ENCODE measurements at regions not wholly inside any gene's neighbourhood (a gene's known extent, or its start where the extent isn't known, plus 50 kb on each side); places are given as distances from the start of the nearest gene placed in this dataset.

DNA sequence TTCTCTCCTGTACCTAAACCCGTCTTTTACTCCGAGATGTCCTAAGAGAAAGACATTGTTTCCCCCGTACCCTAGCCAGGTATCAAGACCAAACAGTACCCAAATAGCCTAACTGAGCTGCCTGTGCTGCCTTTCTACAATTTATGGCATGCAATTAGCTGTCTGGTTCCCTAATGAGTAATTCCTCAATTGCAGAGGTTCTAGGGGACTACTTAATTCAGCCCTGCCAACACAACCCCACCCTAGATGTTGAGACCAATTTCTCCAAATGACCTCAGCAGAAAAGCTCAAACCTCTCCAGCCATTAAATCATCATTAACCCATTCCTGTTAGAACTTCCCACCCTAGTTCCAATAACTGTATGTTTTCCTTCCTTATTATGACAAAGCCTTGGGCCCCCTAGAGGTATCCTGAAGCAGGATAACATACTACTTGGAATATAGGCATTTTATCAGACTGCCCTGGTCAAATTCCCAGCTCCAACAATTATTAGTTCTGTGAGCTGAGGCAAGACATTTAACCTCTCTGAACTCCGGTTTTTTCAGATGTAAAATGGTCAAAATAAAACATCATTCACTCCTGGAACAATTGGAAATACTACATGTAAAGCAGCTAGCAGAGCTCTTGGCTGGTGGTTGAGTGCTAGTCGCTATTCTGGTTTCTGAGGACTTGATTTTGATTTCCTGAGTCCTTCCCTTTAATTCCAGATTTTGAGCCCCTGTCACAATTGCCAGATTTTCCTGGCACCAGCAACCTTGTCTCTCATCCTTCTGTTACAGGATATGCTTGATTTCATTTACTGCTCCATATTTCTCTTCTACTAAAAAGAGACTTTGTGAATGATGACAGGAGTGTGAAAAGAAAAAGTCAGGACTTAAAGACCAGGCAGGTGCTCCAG lies 244.6 kb upstream of the TENM3 start:
- Mint-ChIP-seq H3K9me3 (peaks cover 0 to 13% (median 3%) of the 10 kb centered on the region in 7 donors), H3K27me3 (no peaks in the 10 kb centered on the region), H3K36me3 (no peaks in the 10 kb centered on the region), H3K4me3 (no peak overlapping the region), H3K27ac (no peak overlapping the region), H3K4me1 (no peaks in the 10 kb centered on the region)
- no peaks in the 10 kb centered on the region for H3K4me1 ChIP-seq (ENCODE audit: control insufficient read depth, insufficient read depth, low read length, poor library complexity, severe bottlenecking)
- H3K27ac ChIP-seq (ENCODE audit: insufficient read depth, low read length, poor library complexity, severe bottlenecking), result no peak overlapping the region
- DNase-seq, result no peak
- H3K36me3 ChIP-seq (ENCODE audit: control insufficient read depth, insufficient read depth, low read length), result no peaks in the 10 kb centered on the region
- no peak overlapping the region for H3K4me3 ChIP-seq (ENCODE audit: low read depth, low read length)
- ATAC-seq (ENCODE audit: low read depth in 2 of 2), result no peak
- peaks cover 0 to 2% of the 10 kb centered on the region in 2 experiments for H3K9me3 ChIP-seq (ENCODE audit: control insufficient read depth in 2 of 2, low read length in 2 of 2)
- H3K27me3 ChIP-seq (ENCODE audit: control insufficient read depth, insufficient read depth, low read length), result no peaks in the 10 kb centered on the region

- H3K36me3 Mint-ChIP-seq, result no peaks in the 10 kb centered on the region
- Histone ChIP-seq H3K4me3 (ENCODE audit: low read depth, low read length) (no peak overlapping the region), H3K4me1 (ENCODE audit: control insufficient read depth, insufficient read depth, low read length, poor library complexity, severe bottlenecking) (no peaks in the 10 kb centered on the region), H3K27ac (ENCODE audit: insufficient read depth, low read length, poor library complexity, severe bottlenecking) (no peak overlapping the region), H3K27me3 (ENCODE audit: control insufficient read depth, insufficient read depth, low read length) (no peaks in the 10 kb centered on the region), H3K9me3 (ENCODE audit: control insufficient read depth in 2 of 2, low read length in 2 of 2) (peaks cover 0 to 2% of the 10 kb centered on the region in 2 experiments), H3K36me3 (ENCODE audit: control insufficient read depth, insufficient read depth, low read length) (no peaks in the 10 kb centered on the region)
- H3K4me1 Mint-ChIP-seq, result no peaks in the 10 kb centered on the region
- no peak for ATAC-seq (ENCODE audit: low read depth in 2 of 2)
- H3K4me3 Mint-ChIP-seq, result no peak overlapping the region
- H3K27ac Mint-ChIP-seq, result no peak overlapping the region
- DNase-seq, result no peak
- H3K9me3 Mint-ChIP-seq, result peaks cover 0 to 13% (median 3%) of the 10 kb centered on the region in 7 donors
- no peaks in the 10 kb centered on the region for H3K27me3 Mint-ChIP-seq
Measured at GRCh38 chr4:182000077-182000476, 243.1 kb upstream of the TENM3 start.

- H3K27ac ChIP-seq (ENCODE audit: insufficient read depth, low read length, poor library complexity, severe bottlenecking), result no peak overlapping the region
- H3K27ac Mint-ChIP-seq, result no peak overlapping the region
- H3K9me3 Mint-ChIP-seq, result peaks cover 2 to 14% (median 9%) of the 10 kb centered on the region in 7 donors
Measured at GRCh38 chr4:182010876-182011275, 232.3 kb upstream of the TENM3 start.

GRCh38 chr4:182014164-182014563 lies 229.0 kb upstream of the TENM3 start:
- H3K9me3 ChIP-seq (ENCODE audit: control insufficient read depth in 2 of 2, low read length in 2 of 2), result peaks cover 2 to 3% of the 10 kb centered on the region in 2 experiments
- no peak overlapping the region for H3K27ac ChIP-seq (ENCODE audit: insufficient read depth, low read length, poor library complexity, severe bottlenecking)
- no peak overlapping the region for H3K4me3 Mint-ChIP-seq
- no peak overlapping the region for H3K27ac Mint-ChIP-seq
- H3K27me3 Mint-ChIP-seq, result no peaks in the 10 kb centered on the region
- H3K4me3 ChIP-seq (ENCODE audit: low read depth, low read length), result no peak overlapping the region
- no peak for ATAC-seq (ENCODE audit: low read depth in 2 of 2)
- no peaks in the 10 kb centered on the region for H3K4me1 ChIP-seq (ENCODE audit: control insufficient read depth, insufficient read depth, low read length, poor library complexity, severe bottlenecking)
- no peaks in the 10 kb centered on the region for H3K36me3 Mint-ChIP-seq
- no peaks in the 10 kb centered on the region for H3K36me3 ChIP-seq (ENCODE audit: control insufficient read depth, insufficient read depth, low read length)
- H3K9me3 Mint-ChIP-seq, result peaks cover 0 to 11% (median 5%) of the 10 kb centered on the region in 7 donors
- no peaks in the 10 kb centered on the region for H3K4me1 Mint-ChIP-seq
- no peaks in the 10 kb centered on the region for H3K27me3 ChIP-seq (ENCODE audit: control insufficient read depth, insufficient read depth, low read length)
- no peak for DNase-seq

More at GRCh38 chr4:182010876-182011275, 232.3 kb upstream of the TENM3 start:
- Histone ChIP-seq H3K4me3 (ENCODE audit: low read depth, low read length) (no peak overlapping the region), H3K27me3 (ENCODE audit: control insufficient read depth, insufficient read depth, low read length) (no peaks in the 10 kb centered on the region), H3K9me3 (ENCODE audit: control insufficient read depth in 2 of 2, low read length in 2 of 2) (peaks cover 0 to 3% of the 10 kb centered on the region in 2 experiments), H3K4me1 (ENCODE audit: control insufficient read depth, insufficient read depth, low read length, poor library complexity, severe bottlenecking) (no peaks in the 10 kb centered on the region), H3K36me3 (ENCODE audit: control insufficient read depth, insufficient read depth, low read length) (no peaks in the 10 kb centered on the region)
- DNase-seq (no peak), ATAC-seq (ENCODE audit: low read depth in 2 of 2) (no peak)
- Mint-ChIP-seq H3K4me3 (no peak overlapping the region), H3K27me3 (no peaks in the 10 kb centered on the region), H3K4me1 (no peaks in the 10 kb centered on the region), H3K36me3 (no peaks in the 10 kb centered on the region)

DNA sequence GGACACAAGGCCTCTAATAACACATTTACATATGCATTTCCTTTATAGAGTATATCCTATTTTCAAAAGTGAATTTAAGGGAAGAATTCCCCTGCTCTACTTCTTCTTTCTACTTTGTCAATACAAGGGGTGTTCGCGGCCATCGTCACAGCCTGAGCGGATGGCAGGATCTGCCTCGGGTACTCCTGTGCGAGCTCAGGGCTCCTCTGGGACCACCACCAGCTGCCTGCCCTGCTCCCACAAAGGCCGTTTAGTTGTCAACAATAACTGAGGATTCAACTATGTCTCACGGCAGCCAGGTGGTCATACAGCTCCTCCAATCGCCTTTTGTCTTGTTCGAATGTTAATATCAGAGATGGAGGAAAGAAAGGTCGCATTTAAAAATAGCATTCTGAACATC lies 228.2 kb upstream of the TENM3 start:
- no peaks in the 10 kb centered on the region for H3K27me3 Mint-ChIP-seq
- peaks cover 0 to 2% of the 10 kb centered on the region in 2 experiments for H3K9me3 ChIP-seq (ENCODE audit: control insufficient read depth in 2 of 2, low read length in 2 of 2)
- H3K27ac Mint-ChIP-seq, result no peak overlapping the region
- no peak for DNase-seq
- no peaks in the 10 kb centered on the region for H3K36me3 ChIP-seq (ENCODE audit: control insufficient read depth, insufficient read depth, low read length)
- no peak for ATAC-seq (ENCODE audit: low read depth in 2 of 2)
- peaks cover 0 to 8% (median 5%) of the 10 kb centered on the region in 7 donors for H3K9me3 Mint-ChIP-seq
- no peak overlapping the region for H3K4me3 ChIP-seq (ENCODE audit: low read depth, low read length)
- no peaks in the 10 kb centered on the region for H3K27me3 ChIP-seq (ENCODE audit: control insufficient read depth, insufficient read depth, low read length)
- no peaks in the 10 kb centered on the region for H3K36me3 Mint-ChIP-seq
- no peaks in the 10 kb centered on the region for H3K4me1 ChIP-seq (ENCODE audit: control insufficient read depth, insufficient read depth, low read length, poor library complexity, severe bottlenecking)
- H3K4me1 Mint-ChIP-seq, result no peaks in the 10 kb centered on the region
- H3K4me3 Mint-ChIP-seq, result no peak overlapping the region
- no peak overlapping the region for H3K27ac ChIP-seq (ENCODE audit: insufficient read depth, low read length, poor library complexity, severe bottlenecking)

DNA sequence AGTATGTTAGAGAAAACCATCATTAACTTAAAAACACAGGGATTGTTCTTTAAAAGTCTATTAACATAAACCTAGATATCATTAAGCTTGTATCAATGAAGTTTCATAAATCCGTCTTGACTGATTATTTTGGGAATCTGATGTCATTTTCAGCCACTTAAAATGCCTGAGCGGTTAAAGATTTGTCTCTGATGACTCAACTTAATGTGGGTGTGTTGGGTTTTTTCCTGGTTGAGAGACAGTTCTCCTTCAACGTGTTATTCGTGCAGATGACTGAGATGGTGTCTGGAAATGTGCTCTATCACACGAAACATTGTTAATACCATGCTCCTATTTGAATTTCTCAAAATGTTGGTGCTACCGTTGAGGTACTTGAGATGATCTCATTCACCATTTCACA lies 227.3 kb upstream of the TENM3 start:
- H3K4me1 Mint-ChIP-seq, result no peaks in the 10 kb centered on the region
- Histone ChIP-seq H3K4me3 (ENCODE audit: low read depth, low read length) (no peak overlapping the region), H3K9me3 (ENCODE audit: control insufficient read depth in 2 of 2, low read length in 2 of 2) (peaks cover 0 to 2% of the 10 kb centered on the region in 2 experiments), H3K4me1 (ENCODE audit: control insufficient read depth, insufficient read depth, low read length, poor library complexity, severe bottlenecking) (no peaks in the 10 kb centered on the region), H3K36me3 (ENCODE audit: control insufficient read depth, insufficient read depth, low read length) (no peaks in the 10 kb centered on the region), H3K27ac (ENCODE audit: insufficient read depth, low read length, poor library complexity, severe bottlenecking) (no peak overlapping the region), H3K27me3 (ENCODE audit: control insufficient read depth, insufficient read depth, low read length) (no peaks in the 10 kb centered on the region)
- H3K27me3 Mint-ChIP-seq, result no peaks in the 10 kb centered on the region
- H3K9me3 Mint-ChIP-seq, result peaks cover 0 to 7% (median 4%) of the 10 kb centered on the region in 7 donors
- DNase-seq (no peak), ATAC-seq (ENCODE audit: low read depth in 2 of 2) (no peak)
- H3K4me3 Mint-ChIP-seq, result no peak overlapping the region
- no peak overlapping the region for H3K27ac Mint-ChIP-seq
- H3K36me3 Mint-ChIP-seq, result no peaks in the 10 kb centered on the region

GRCh38 chr4:182017038-182017437 lies 226.2 kb upstream of the TENM3 start:
- no peak overlapping the region for H3K27ac ChIP-seq (ENCODE audit: insufficient read depth, low read length, poor library complexity, severe bottlenecking)
- H3K36me3 ChIP-seq (ENCODE audit: control insufficient read depth, insufficient read depth, low read length), result no peaks in the 10 kb centered on the region
- no peak overlapping the region for H3K27ac Mint-ChIP-seq
- H3K36me3 Mint-ChIP-seq, result no peaks in the 10 kb centered on the region
- no peak overlapping the region for H3K4me3 ChIP-seq (ENCODE audit: low read depth, low read length)
- ATAC-seq (ENCODE audit: low read depth in 2 of 2), result no peak
- H3K4me1 Mint-ChIP-seq, result no peaks in the 10 kb centered on the region
- peaks cover 0 to 6% (median 3%) of the 10 kb centered on the region in 7 donors for H3K9me3 Mint-ChIP-seq
- no peaks in the 10 kb centered on the region for H3K4me1 ChIP-seq (ENCODE audit: control insufficient read depth, insufficient read depth, low read length, poor library complexity, severe bottlenecking)
- no peak overlapping the region for H3K4me3 Mint-ChIP-seq
- no peaks in the 10 kb centered on the region for H3K27me3 ChIP-seq (ENCODE audit: control insufficient read depth, insufficient read depth, low read length)
- no peaks in the 10 kb centered on the region for H3K27me3 Mint-ChIP-seq
- peaks cover 0 to 2% of the 10 kb centered on the region in 2 experiments for H3K9me3 ChIP-seq (ENCODE audit: control insufficient read depth in 2 of 2, low read length in 2 of 2)
- no peak for DNase-seq

DNA sequence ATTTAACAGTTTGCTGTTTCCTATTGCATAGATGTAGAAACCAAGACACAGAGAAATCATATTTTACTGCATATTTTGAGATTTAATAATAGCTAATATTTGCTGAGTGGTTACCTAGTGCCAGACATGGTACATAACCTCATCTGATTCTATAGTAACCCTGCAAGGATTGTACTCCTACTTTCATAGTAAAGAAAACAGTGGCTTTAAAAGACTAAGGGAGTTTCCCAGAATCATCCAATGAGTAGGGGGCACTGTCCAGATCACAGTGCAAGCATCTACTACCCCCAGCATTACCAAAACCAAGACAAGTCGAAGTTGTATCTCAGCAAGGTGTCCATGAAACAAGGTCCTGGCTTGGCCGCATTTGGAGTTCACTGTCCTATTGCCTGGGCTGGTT lies 224.5 kb upstream of the TENM3 start:
- Histone ChIP-seq H3K4me3 (ENCODE audit: low read depth, low read length) (no peak overlapping the region), H3K27ac (ENCODE audit: insufficient read depth, low read length, poor library complexity, severe bottlenecking) (no peak overlapping the region), H3K27me3 (ENCODE audit: control insufficient read depth, insufficient read depth, low read length) (no peaks in the 10 kb centered on the region), H3K9me3 (ENCODE audit: control insufficient read depth in 2 of 2, low read length in 2 of 2) (peaks cover 2 to 7% of the 10 kb centered on the region in 2 experiments), H3K36me3 (ENCODE audit: control insufficient read depth, insufficient read depth, low read length) (no peaks in the 10 kb centered on the region), H3K4me1 (ENCODE audit: control insufficient read depth, insufficient read depth, low read length, poor library complexity, severe bottlenecking) (no peaks in the 10 kb centered on the region)
- Mint-ChIP-seq H3K4me1 (no peaks in the 10 kb centered on the region), H3K27ac (no peak overlapping the region), H3K27me3 (no peaks in the 10 kb centered on the region), H3K36me3 (no peaks in the 10 kb centered on the region), H3K9me3 (peaks cover 0 to 6% (median 2%) of the 10 kb centered on the region in 7 donors), H3K4me3 (no peak overlapping the region)
- no peak for ATAC-seq (ENCODE audit: low read depth in 2 of 2)
- DNase-seq, result no peak
